ENCODE measurements at regions not wholly inside any gene's neighbourhood (a gene's known extent, or its start where the extent isn't known, plus 50 kb on each side); places are given as distances from the start of the nearest gene placed in this dataset.
"Not testable (repeated sequence)": the region's sequence is repeated elsewhere in the genome, so short reads cannot be mapped to it uniquely, and the experiment has no call there.

- H3K27me3 ChIP-seq (ENCODE audit: control insufficient read depth, insufficient read depth, low read length); H3K4me3 ChIP-seq (ENCODE audit: insufficient read depth, low read depth, low read length); H4K20me1 ChIP-seq (ENCODE audit: insufficient read depth, low read length); DNase-seq; ATAC-seq (ENCODE audit: low read depth); CTCF ChIA-PET; H3K4me1 ChIP-seq (ENCODE audit: control insufficient read depth, insufficient read depth, low read length); H2BK120ac ChIP-seq (ENCODE audit: low read depth, low read length); H2BK15ac ChIP-seq (ENCODE audit: low read depth, low read length); in situ Hi-C loops (cut with MboI; ENCODE audit: low sequenced_read_pairs); H3K79me1 ChIP-seq (ENCODE audit: low read depth in 1 of 2, low read length in 2 of 2); H3K23ac ChIP-seq (ENCODE audit: low read depth, low read length); H3K36me3 ChIP-seq (ENCODE audit: control insufficient read depth, insufficient read depth, low read length); H4K8ac ChIP-seq (ENCODE audit: low read depth in 2 of 2, low read length in 2 of 2); H3K4ac ChIP-seq (ENCODE audit: low read depth, low read length); H3K4me2 ChIP-seq (ENCODE audit: low read depth, low read length); H2BK5ac ChIP-seq (ENCODE audit: low read depth, low read length, poor library complexity, severe bottlenecking); intact Hi-C loops (cut with micrococcal nuclease); H2AK5ac ChIP-seq (ENCODE audit: low read depth, low read length); H3K18ac ChIP-seq (ENCODE audit: low read depth, low read length); H3K9me1 ChIP-seq (ENCODE audit: insufficient read depth, low read length); dilution Hi-C loops (cut with HindIII; ENCODE audit: low sequenced_read_pairs, unreplicated experiment); H3K56ac ChIP-seq (ENCODE audit: extremely low read depth, insufficient read depth, low read length); POLR2A ChIA-PET (ENCODE audit: unreplicated experiment); H2AFZ ChIP-seq (replicated peaks; ENCODE audit: low read length, poor library complexity); H3K14ac ChIP-seq (replicated peaks; ENCODE audit: low read depth, low read length); H2BK20ac ChIP-seq (ENCODE audit: low read depth, low read length); H4K91ac ChIP-seq (ENCODE audit: insufficient read depth, low read depth, low read length); H2AK9ac ChIP-seq (replicated peaks; ENCODE audit: low read depth, low read length, poor library complexity); H3K9me3 ChIP-seq (ENCODE audit: control insufficient read depth, insufficient read depth, low read length); H4K5ac ChIP-seq (ENCODE audit: low read depth, low read length); H3K27ac ChIP-seq (ENCODE audit: insufficient read depth, low read length); H3K9ac ChIP-seq (ENCODE audit: low read depth, low read length); BruUV-seq (replicated peaks): not testable (repeated sequence)
- no CpG with 5 or more reads among the region's 1 CpG for WGBS, 2 experiments (ENCODE audit: extremely low coverage in 2 of 2, insufficient read length in 1 of 2)
Measured at GRCh38 chr1:146666275-146666674, 271.8 kb upstream of the NBPF12 start.

- DNase-seq; H2AK9ac ChIP-seq (replicated peaks; ENCODE audit: low read depth, low read length, poor library complexity); BruUV-seq (replicated peaks): not testable (repeated sequence)
Measured at GRCh38 chr1:146660242-146660641, 277.9 kb upstream of the NBPF12 start.

More at GRCh38 chr1:146660242-146660641, 277.9 kb upstream of the NBPF12 start:
- in situ Hi-C loops (cut with MboI; ENCODE audit: low sequenced_read_pairs); H2BK5ac ChIP-seq (ENCODE audit: low read depth, low read length, poor library complexity, severe bottlenecking); H3K79me1 ChIP-seq (ENCODE audit: low read depth in 1 of 2, low read length in 2 of 2); H2AFZ ChIP-seq (replicated peaks; ENCODE audit: low read length, poor library complexity); intact Hi-C loops (cut with micrococcal nuclease); H2AK5ac ChIP-seq (ENCODE audit: low read depth, low read length); H4K5ac ChIP-seq (ENCODE audit: low read depth, low read length); CTCF ChIA-PET; H4K91ac ChIP-seq (ENCODE audit: insufficient read depth, low read depth, low read length); H3K9me3 ChIP-seq (ENCODE audit: control insufficient read depth, insufficient read depth, low read length); H3K27me3 ChIP-seq (ENCODE audit: control insufficient read depth, insufficient read depth, low read length); H3K23ac ChIP-seq (ENCODE audit: low read depth, low read length); H3K4me1 ChIP-seq (ENCODE audit: control insufficient read depth, insufficient read depth, low read length); H4K8ac ChIP-seq (ENCODE audit: low read depth in 2 of 2, low read length in 2 of 2); H3K14ac ChIP-seq (replicated peaks; ENCODE audit: low read depth, low read length); H3K36me3 ChIP-seq (ENCODE audit: control insufficient read depth, insufficient read depth, low read length); H3K9me1 ChIP-seq (ENCODE audit: insufficient read depth, low read length); H3K4me3 ChIP-seq (ENCODE audit: insufficient read depth, low read depth, low read length); H3K56ac ChIP-seq (ENCODE audit: extremely low read depth, insufficient read depth, low read length); H2BK120ac ChIP-seq (ENCODE audit: low read depth, low read length); H3K4ac ChIP-seq (ENCODE audit: low read depth, low read length); H2BK20ac ChIP-seq (ENCODE audit: low read depth, low read length); dilution Hi-C loops (cut with HindIII; ENCODE audit: low sequenced_read_pairs, unreplicated experiment); H3K4me2 ChIP-seq (ENCODE audit: low read depth, low read length); H2BK15ac ChIP-seq (ENCODE audit: low read depth, low read length); H3K27ac ChIP-seq (ENCODE audit: insufficient read depth, low read length); H4K20me1 ChIP-seq (ENCODE audit: insufficient read depth, low read length); POLR2A ChIA-PET (ENCODE audit: unreplicated experiment); H3K18ac ChIP-seq (ENCODE audit: low read depth, low read length); H3K9ac ChIP-seq (ENCODE audit: low read depth, low read length): not testable (repeated sequence)
- ATAC-seq (ENCODE audit: low read depth) = peak; percentile 40
- no CpG with 5 or more reads among the region's 4 CpGs for WGBS, 2 experiments (ENCODE audit: extremely low coverage in 2 of 2, insufficient read length in 1 of 2)
